ENCODE measurements at regions not wholly inside any gene's neighbourhood (a gene's known extent, or its start where the extent isn't known, plus 50 kb on each side); places are given as distances from the start of the nearest gene placed in this dataset.
"Not testable (repeated sequence)": the region's sequence is repeated elsewhere in the genome, so short reads cannot be mapped to it uniquely, and the experiment has no call there.

DNA sequence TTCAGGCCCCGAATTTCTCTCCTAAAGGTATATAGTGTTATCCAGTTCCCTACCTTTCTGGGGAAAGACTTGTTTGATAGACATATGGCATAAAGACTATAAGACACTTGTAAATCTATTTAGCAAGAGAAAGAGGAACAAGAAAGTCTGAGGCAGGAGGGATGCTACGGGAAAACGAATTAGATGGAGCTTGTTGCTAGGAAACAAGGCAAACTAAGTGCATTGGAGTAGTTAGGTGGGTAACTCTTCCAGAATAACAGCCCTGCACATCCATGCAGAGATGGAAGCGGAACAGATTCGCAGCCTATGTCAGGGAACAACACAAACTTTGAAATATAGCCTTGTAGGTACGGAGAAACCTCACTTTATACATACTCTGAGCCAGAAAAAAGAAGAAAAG, 810.3 kb upstream of the CRIM1 start:
- no peak for DNase-seq (ENCODE audit: low spot score)

DNA sequence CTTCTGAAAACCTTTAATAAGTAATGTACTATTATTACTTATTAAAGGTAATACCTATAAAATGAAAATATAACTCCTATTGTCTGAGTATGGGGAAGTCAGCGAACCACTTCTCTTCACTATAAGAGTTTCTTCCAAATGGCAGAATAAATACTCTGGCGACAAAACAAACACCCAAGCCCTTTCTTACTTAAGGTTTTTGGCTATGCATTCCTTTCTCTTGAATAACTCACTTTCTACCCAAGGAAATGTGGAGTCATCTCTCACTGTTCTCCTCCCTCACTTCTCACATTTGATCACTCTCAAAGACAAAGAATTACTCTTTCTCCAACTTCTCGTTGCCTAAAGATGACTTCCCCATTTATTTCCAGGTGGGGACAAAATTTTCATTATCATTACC, 816.8 kb upstream of the CRIM1 start:
- no peak for DNase-seq (ENCODE audit: low spot score)

- no peak for DNase-seq (ENCODE audit: low spot score)
Measured at GRCh38 chr2:35530615-35531135, 824.9 kb upstream of the CRIM1 start.

DNA sequence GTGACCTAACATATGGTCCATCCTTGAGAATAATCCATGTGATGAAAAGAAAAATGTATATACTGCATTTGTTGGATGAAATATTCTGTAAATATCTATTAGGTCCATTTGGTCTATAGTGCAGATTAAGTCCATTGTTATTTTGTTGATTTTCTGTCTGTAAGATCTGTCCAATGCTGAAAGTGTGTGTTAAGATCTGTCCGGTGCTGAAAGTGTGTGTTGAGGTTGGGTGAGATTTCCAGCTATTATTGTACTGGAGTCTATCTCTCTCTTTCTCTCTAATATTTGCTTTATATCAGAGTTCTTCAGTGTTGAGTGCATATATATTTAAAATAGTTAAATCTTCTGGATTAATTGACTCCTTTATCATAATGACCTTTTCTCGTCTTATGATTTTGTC, 828.8 kb upstream of the CRIM1 start:
- DNase-seq (ENCODE audit: low spot score) = no peak

GRCh38 chr2:35522450-35522849, 833.1 kb upstream of the CRIM1 start:
- DNase-seq (ENCODE audit: low spot score) = no peak

DNA sequence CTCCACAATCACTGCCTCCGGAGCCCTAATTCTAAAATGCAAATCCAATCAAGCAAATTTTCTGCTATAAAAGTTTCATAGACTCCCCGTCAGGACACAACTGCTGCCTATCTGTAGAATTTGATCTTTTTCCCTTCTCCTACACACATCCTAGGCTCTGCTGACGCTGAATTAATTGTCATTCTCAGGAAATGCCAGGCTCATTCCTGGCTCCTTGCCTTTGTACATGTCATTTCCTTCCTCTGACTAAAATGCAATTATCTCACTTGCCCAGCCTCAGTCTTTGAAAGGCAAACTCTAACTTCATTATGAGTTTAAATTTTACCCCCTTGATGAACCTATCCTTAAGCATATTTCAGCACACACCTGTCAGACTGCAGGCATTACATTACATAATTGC, 844.9 kb upstream of the CRIM1 start:
- no peak for DNase-seq (ENCODE audit: low spot score)

DNA sequence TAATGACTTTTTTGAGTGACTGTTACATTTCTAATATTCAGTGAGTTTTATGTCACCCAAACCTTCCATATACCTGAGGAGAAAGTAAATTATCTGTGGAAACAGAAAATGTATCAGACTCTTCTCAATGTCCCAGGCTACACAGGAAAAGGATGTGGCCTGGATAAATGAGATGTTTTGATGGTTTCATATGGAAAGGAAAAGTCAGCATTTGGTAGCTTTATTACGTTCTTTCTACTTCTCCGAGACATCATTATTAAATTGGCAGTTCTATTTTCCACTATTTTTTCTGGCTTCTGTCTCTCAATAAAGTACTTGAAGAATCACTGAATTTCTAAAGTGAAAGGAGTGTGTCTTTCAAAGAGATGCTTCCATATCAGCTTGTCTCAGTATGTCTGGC, 847.0 kb upstream of the CRIM1 start:
- DNase-seq (ENCODE audit: low spot score) = no peak

GRCh38 chr2:35504419-35504818, 851.2 kb upstream of the CRIM1 start:
- DNase-seq (ENCODE audit: low spot score) = no peak

GRCh38 chr2:35503738-35504199, 851.8 kb upstream of the CRIM1 start:
- DNase-seq (ENCODE audit: low spot score) = no peak

DNA sequence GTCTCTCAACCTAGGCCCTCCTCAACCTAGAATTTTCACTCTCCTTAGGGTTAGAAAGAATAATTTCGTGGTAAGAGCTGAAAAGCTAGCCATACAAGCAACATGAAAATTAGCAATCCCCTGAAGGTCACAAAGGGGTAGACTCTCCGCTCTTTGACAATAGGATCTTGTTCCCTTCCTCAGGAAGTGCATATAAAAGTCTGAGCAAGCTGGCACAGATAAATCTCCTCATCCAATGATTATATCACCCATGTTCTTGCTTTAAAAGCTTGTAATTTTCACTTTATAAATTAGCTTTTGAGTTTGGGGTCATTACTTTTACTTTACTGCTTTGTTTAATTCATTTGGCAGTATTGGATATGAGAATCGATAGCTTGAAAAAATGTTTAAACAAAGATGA, 852.3 kb upstream of the CRIM1 start:
- DNase-seq (ENCODE audit: low spot score) = no peak

GRCh38 chr2:35501076-35501475, 854.5 kb upstream of the CRIM1 start:
- DNase-seq (ENCODE audit: low spot score) = no peak

- no peak for DNase-seq (ENCODE audit: low spot score)
Measured at GRCh38 chr2:35496022-35496421, 859.6 kb upstream of the CRIM1 start.

GRCh38 chr2:35495182-35495581, 860.4 kb upstream of the CRIM1 start:
- no peak for DNase-seq (ENCODE audit: low spot score)

GRCh38 chr2:35478121-35478520, 877.5 kb upstream of the CRIM1 start:
- not testable (repeated sequence) for DNase-seq (ENCODE audit: low spot score)

- DNase-seq (ENCODE audit: low spot score) = no peak
Measured at GRCh38 chr2:35468245-35468644, 887.3 kb upstream of the CRIM1 start.

DNA sequence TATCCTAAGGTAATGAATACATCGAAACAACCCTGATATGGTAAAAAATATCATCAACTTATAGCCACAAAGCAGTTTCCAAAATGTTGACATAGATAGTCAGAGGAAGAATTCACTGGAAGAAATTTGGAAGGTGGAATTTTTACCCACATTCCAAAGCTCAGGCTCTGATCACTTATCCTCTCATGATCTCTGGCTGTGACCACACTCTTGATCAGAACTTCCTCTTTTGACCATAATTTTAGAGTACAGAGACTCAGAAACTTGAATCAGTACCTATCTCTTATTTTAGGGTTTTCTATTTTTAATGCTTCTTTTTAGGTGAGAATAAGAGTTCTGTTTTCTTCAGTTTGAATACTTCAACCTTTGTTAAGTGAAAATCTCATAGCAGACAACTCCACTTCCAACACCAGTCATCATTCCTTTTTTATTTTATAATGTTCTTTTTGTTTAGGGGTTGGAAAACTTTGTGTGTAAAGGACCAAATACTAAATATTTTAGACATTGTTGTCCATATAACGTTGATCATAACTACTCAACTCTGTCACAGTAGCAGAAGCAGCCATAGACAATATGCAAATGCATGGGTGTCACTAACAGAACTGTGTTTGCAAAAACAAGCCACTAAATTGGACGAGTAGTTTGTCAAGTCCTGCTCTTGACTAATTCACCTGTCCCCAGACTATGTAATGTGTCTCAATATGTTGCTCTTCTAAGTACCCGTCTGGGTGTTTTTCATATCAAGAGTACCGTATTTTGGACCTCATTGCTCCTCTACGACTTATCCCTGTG, 891.6 kb upstream of the CRIM1 start:
- no peak for DNase-seq (ENCODE audit: low spot score)

DNA sequence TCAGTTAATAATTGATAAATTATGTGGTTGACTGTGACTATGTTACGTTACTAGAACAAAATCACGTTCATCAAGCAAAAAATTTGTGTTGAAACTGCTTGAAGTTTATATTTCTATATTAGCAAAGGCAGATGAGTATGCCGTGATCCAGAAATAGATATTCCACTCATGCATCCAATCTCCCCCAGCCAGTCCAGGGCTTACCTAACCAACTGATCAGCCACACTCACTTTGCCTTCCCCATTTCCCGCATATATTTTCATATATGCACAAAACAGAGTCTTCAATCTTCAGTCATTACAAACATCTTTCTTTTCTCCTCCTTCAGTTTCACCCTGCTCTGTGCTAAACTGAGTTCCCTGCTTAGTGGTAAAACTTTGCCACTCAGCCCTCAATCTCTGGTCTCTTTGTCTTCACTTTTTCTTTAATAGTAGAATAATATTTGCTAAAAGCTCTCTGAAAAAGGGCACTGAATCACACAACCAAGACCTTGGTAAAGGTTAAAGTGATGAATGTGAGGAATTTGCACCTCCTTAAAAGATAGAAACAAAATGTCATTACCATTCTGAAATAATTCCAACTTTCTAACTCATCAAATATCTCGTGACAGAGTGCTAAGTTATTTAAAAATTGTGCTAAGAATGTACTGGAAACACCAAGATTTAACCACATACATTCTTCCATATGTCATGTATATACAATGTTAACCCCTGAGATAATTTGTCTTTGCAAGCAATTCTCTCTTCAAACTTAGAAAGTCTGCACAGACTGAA, 893.2 kb upstream of the CRIM1 start:
- DNase-seq (ENCODE audit: low spot score) = no peak

- DNase-seq (ENCODE audit: low spot score) = no peak
Measured at GRCh38 chr2:35461406-35461805, 894.2 kb upstream of the CRIM1 start.

DNA sequence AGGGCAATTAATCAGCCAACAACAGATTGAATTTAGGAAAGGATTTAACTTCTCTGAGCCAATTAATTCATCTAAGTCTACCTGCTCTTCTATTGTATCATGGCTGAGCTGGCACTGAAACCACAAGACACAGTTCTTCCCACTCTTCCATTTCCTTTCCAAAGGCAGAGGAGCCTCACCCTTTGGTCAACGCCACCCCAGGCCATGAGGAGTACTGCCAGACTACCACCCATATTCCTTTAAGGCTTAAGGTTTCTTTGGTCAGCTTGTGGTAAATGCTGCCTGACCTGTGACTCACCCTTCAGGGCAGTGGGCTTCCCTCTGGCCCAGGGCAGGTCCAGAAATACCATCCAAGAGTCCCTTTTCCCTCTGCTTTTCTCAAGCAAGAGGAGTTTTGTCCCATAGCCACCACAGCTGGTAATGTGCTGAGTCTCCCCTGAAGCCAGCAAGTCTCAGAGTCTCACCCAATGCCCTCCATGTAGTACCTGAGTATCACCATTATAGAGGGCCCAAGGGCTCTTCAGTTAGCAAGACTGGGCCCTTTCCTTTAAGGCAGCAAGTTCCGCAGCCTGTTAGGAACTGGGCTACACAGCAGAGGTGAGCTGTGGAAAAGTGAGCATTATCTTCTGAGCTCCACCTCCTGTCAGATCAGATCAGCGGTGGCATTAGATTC, 900.5 kb upstream of the CRIM1 start:
- DNase-seq (ENCODE audit: low spot score) = no peak

DNA sequence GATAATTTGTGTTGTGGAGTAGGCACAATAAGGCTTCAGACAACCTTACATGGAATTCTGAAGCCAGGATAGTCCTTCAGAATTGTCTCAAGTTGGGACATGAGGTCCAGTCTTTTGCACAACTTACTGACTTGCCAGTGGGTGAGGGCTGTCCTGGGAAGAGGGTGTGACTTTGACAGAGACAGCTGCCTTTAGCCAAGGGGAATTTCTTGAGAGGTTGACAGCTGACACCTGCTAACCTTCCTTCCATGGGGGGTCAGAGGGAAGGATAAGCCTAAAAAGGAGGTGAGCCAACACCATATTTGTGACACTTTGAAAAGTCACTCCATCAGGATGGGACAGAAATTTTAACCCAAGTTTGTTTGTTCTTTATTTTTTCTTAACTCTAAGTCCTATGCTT, 907.8 kb upstream of the CRIM1 start:
- DNase-seq (ENCODE audit: low spot score) = no peak

DNA sequence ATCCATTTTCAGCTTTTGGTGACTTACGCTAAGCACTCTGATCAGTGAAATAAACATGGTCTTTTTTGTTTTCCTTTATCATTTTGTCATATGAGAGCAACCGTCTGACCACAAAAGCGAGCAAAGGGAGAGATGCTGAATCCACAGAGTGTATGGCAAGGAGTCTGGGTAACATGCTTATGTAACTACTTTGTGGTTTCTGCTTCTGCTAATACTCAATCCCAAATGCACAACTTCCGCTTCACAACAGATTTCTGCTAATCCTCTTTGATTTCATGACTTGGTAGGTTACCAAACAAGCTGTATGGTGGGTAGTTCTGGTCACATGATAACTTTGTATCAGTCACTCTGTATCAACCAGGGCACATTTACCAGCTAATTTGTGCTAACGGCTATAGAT, 908.4 kb upstream of the CRIM1 start:
- no peak for DNase-seq (ENCODE audit: low spot score)

DNA sequence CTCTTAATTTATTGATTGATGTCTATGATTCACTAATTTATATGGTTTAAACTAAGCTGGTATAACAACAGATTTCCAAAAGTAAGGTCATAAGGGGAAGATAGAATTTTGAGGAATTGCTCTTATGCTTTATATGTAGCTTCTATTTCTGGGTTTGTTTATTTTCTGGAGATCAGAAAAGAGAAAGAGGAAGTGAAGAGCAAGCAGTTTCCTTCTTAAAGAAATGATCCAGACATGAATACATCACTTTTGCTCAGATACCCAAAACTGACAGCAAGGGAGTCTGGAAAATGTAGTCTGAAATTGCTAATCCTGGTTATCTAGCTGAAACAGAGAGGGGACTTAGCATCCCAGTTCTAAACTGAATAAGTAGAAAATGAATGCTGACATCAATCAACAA, 912.5 kb upstream of the CRIM1 start:
- DNase-seq (ENCODE audit: low spot score) = no peak

DNA sequence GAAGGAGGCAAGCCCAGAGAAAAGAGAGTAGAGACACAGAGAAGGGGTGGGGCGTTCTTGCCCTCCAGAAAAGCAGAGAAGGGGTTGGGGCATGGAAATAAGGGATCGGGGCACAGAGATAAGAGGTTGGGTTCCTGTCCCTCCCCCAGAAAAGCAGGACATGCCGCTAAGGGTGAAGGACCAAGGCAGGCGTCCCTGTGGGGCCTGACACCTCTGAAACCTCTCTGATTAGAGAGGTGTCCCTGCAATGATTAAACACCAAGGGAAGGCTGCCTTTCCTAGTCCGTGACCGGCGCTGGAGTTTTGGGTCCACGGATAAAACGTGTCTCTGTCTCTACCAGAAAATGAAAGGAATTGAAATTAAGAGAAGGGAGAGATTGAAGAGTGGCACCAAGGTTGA, 914.0 kb upstream of the CRIM1 start:
- not testable (repeated sequence) for DNase-seq (ENCODE audit: low spot score)
